Skin epidermis (tissue), 12 donors: ENCODE measurements at regions not wholly inside any gene's neighbourhood (a gene's known extent, or its start where the extent isn't known, plus 50 kb on each side); places are given as distances from the start of the nearest gene placed in this dataset.

Experiments
- H3K27ac ChIP-seq, 21 experiments: fragments of 200-600 bp; sonication (generic) in 11 of 21; one replicate each; pipeline ENCODE4 v1.5.0; 2020; ENCODE audit warnings: mild to moderate bottlenecking in 3 of 21, inconsistent platforms in 2 of 21, moderate library complexity in 2 of 21
- H3K4me3 ChIP-seq, 7 experiments: fragments of 200-600 bp; sonication (generic) in 2 of 7; one replicate each; pipeline ENCODE4 v1.5.0; 2020; ENCODE audit warnings: inconsistent platforms in 2 of 7, mild to moderate bottlenecking in 2 of 7, moderate library complexity in 1 of 7

DNA sequence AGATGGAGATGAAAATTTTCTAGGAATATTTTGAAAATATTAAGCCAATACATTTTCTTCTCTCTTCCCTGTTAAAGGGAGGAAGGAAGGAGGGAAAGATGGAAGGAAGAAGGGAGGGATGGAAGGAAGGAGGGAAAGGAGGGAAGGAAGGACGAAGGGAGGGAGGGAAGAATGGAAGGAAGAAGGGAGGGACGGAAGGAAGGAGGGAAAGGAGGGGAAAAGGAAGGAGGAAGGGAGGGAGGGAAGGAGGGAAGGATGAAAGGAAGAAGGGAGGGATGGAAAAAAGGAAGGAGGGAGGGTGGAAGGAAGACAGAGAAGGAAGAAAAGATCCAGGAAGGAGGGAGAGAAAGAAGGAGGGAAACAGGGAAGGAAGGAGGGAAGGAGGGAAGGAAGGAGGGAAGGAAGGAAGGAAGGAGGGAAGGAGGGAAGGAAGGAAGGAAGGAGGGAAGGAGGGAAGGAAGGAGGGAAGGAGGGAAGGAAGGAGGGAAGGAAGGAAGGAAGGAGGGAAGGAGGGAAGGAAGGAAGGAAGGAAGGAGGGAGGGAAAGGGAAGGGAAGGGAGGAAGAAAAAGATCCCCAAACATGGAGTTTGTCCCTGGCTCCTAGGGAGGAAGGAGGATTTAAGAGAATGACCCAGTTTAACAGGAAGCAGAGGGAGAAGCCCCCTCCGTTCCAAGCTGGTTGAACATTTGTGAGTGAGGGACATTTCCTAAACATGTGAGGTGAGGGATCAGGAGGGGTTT is 70.3 kb upstream of the NEURL1B start:
- no peak overlapping the region for H3K27ac ChIP-seq

DNA sequence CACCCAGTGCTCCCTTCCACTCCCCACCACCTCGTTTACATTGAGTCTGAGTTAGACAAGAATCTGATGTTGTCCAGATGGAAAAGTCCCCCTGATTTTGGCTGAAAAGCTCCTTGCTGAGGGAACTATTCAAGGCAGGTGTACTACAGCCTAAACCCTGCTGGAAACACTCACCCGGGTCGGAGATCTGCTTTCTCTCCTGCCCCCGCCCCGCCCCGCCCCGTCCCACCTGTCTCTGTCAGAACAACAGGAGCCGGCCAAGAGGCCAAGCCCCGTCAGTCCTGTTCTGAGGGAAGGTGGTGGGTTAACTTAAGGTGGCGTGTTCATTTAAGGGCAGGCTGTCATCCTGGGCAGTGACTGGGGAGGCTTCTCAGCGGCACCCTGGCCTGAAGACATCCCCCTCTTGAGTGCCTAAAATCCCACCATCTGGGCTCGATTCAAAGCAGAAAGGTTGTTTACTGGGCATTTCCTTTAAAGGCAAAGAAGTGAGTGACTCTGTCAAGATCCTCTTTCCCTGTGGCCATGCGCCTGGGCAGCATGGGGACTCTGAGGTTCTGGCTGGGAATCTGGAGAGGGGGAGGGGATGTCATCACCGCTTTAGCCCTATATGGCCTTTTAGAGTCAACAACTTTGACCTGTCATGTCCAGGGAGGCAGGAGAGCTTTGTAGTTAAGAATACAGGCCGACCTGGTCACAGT is 71.1 kb upstream of the NEURL1B start:
- no peak overlapping the region for H3K27ac ChIP-seq
- H3K4me3 ChIP-seq, result no peak overlapping the region

More for the DNA sequence above, 70.3 kb upstream of the NEURL1B start:
- no peak overlapping the region for H3K4me3 ChIP-seq

DNA sequence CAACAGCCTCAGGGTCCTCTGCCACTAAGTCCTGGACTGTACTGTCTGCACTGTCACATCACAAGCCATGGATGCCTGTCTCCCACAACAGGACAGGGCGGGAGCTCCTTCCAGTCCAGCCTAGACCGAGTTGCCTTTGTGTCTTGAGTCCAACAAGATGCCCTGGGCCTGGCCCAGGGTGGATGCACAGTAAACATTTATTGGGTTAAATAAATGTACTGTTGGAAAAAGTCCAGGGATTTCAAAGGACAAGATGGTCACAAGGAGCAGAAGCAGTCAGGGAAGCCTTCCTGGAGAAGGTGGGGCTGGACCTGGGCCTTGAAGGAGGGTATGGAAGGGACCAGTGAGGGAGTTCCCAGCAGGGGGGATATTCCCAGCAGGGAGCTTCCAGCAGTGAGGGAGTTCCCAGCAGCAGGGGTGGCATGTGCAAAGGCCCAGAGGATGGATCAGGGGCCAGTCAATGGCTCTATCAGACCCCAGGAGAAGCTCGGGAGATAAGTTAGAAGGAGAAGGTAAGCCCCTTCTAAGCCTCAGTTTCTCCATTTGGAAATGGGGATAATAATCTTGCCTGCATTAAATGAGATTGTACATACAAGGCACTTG is 72.7 kb upstream of the NEURL1B start:
- H3K4me3 ChIP-seq, result no peak overlapping the region
- H3K27ac ChIP-seq, result no peak overlapping the region

DNA sequence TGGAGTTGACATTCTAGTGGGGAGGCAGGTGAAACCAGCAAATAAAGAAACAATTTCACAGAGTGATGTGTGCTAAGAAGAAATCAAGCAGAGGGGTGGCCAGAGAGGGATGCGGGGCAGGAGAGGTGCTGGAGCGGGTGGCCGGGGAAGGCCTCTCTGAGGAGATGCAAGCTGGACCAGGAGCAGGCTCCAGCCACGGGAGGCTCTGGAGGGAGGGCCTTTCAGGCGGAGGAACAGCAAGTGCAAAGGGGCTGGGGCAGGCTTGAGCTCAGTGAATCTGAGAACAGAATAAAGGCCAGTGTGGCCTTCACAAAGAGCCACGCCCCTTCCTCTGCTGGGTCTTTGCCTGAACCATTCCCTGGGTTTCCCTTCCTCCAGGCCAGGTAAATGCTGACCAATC is 73.2 kb upstream of the NEURL1B start:
- Histone ChIP-seq H3K27ac (no peak overlapping the region), H3K4me3 (no peak overlapping the region)

DNA sequence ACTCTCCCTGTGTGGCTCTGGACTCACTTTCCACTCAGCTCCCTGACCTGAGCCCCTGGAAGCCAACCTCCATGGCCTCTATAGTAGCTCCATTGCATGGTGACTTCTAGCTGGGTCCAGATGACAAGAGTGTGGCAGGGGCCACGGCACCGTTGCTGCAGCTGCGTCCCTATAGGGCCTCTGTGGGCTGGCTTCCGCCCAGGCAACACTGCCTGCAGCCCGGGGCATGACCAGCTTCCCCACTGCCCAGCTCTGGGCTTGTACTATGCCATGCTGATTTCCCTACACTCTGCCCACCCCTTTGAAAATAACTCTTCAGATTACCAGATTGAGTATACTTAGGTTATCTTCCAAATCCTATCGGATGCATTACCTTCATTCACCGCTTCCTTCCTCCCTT is 73.8 kb upstream of the NEURL1B start:
- no peak overlapping the region for H3K27ac ChIP-seq

DNA sequence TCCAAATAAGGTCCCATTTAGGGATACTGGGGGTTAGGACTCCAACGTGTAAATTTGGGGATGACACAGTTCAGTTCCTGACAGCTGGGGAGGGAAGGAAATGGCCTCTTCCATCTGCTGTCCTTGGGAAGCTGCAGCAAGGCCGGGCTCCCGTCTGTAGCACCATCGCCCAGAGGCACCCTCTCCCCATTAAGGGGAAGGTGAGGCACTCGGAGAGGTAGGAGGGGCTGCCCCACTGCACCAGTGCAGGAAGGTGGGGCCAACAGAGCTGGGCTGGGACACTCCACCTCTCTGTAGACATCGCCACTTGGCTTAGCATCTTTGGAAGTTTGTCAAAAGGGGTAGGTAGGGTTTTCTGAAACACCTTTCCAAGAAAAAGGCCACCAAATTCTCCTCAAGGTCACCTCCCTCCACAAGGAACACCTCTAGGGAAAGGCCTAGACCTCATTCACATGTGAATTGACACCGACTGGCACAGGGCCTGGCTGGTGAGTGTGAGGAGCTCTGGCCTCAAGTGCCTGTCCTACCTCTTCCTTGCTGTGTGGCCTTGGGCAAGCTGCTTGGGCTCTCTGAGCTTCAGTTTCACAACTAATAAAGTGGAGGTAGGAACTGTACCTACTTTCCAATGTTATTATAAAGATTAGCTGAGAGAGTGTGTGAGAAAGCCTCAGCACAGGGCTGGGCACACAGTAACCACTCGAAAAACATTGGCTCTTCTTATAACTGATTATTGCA is 75.0 kb upstream of the NEURL1B start:
- Histone ChIP-seq H3K27ac (no peak overlapping the region), H3K4me3 (no peak overlapping the region)

More for the DNA sequence above, 73.8 kb upstream of the NEURL1B start:
- no peak overlapping the region for H3K4me3 ChIP-seq

DNA sequence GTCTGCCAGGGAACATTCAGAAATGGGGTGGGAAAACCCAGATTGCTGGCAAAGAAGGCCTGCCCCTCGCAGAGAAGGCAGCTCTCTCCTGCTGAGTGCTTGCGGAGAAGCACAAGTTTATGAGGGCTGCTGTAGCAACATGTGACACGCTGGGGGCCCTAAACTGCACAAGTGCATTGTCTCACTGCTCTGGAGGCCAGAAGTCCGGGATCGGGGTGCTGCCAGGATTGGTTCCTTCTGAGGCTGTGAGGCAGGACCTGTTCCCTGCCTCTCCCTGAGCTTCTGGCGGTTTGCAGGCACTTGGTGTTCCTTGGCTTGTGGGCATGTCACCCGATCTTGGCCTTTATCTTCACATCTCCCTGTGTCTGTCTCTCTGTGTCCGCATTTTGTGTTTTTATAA is 75.6 kb upstream of the NEURL1B start:
- Histone ChIP-seq H3K4me3 (no peak overlapping the region), H3K27ac (no peak overlapping the region)

GRCh38 chr5:172564883-172565282 is 76.2 kb upstream of the NEURL1B start:
- Histone ChIP-seq H3K27ac (peak overlapping the region in 1 of 21 experiments; percentile 37), H3K4me3 (no peak overlapping the region)

GRCh38 chr5:172564188-172564587 is 76.9 kb upstream of the NEURL1B start:
- peak overlapping the region in 3 of 21 experiments; percentile 5 to 39 (median 37) for H3K27ac ChIP-seq
- H3K4me3 ChIP-seq, result no peak overlapping the region

DNA sequence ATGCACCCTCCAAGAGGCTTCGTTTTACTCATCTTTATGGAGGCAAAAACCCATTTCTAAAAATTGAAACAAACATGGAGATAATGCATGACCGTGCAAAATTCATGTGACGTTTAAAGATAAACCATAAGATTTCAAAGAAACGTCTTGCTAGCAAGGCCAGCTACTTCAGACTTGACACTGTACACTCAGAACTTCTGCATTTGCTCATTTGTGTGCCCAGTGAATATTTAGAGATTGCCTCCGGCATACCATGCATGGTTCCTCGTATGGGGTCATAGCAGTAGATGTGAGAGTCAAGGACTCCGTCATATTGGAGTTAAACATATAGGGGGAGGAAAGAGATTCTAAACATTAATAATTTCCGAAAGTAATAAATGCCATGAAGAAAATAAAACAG is 78.6 kb upstream of the NEURL1B start:
- H3K4me3 ChIP-seq, result no peak overlapping the region
- H3K27ac ChIP-seq, result no peak overlapping the region

DNA sequence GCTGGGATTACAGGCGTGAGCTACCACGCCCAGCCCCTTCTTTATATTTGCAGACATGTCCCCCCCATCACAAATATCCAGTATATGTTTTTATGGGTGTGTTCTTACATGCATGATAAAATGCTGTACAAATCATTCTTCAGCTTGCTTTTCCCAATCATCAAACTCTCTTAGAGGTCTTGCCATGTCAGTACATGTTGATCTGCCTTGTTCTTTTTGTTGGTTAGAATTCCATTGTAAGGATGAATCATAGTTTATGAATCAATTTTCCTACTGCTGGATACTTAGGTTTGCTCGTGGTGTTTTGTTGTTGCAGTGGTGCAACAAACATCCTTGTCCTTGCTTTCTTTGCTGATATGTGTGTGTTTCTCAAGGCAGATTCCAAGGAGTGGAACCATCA is 79.9 kb upstream of the NEURL1B start:
- no peak overlapping the region for H3K4me3 ChIP-seq

GRCh38 chr5:172559004-172559932 is 81.8 kb upstream of the NEURL1B start:
- Histone ChIP-seq H3K27ac (peak overlapping the region in 17 of 21 experiments; percentile 3 to 84 (median 67)), H3K4me3 (peak overlapping the region in 2 of 7 experiments; percentile 16 to 26)

More for the DNA sequence above, 79.9 kb upstream of the NEURL1B start:
- H3K27ac ChIP-seq, result peak overlapping the region in 11 of 21 experiments; percentile 36 to 82 (median 58)

DNA sequence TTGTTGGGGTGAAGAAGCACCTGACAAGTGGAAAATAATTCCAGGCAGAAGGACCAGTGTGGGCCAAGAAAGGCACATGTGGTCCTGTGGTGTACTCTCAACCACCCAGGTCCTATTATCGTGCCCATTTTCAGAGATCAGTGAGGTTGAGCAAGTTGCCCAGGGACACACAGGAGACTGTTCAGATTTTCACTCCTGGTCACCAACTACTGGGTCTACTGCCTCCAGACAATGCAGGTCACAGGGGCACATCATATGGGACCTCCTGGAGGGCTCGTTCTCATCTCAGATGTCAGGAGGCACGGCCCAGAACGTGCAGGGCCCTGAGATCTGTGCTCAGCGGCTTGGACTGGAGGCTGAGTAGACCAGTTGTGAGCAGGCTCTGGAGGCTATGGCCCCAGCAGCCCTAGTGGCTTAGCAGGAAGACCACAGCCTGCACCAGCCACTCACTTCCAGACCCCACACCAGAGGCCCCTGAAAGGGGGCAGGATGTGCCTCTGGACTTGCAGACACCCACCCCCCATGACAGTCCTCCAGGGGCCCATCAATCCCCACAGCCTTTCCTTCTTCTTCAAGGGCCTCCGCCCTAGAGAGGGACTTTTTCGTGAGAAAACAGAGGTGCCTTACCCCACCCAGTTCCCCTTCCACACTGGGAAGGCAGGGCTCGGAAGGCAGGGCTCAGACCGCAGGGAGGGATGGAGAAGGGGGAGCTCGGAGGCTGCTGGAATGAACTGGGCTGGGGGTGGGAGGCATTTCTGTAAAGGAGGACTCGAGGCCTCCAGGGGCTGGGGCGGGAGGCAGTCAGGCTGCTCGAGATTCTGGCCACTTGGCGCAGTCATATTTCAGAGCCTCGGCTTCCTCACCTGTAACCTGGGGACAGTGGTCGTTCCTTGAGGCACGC is 82.7 kb upstream of the NEURL1B start:
- Histone ChIP-seq H3K27ac (peak overlapping the region in 16 of 21 experiments; percentile 3 to 84 (median 67)), H3K4me3 (peak overlapping the region in 1 of 7 experiments; percentile 26)

DNA sequence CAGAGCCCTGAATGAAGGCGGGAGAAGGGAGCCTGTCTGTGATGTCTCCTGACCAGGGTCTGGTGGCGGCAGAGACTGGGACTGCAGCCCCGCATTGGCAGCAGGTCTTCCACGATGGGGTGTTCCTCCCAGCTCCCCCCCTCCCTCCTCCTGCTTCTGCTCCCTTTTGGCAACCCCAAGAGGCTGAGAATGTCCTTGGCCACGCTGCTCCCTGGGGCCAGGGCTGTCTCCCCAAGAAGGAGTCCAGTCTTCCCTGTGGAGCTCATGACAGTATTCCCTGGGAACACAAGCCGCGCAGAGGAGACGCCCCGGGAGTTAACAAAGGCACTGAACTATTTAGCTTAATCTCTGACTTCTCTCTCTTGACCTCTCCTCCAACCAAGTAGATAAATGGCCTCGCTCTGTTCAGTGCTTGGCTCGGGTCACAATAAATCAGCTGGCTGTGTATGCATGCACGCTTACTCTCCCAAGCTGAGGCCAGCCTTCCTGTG is 84.0 kb upstream of the NEURL1B start:
- H3K27ac ChIP-seq, result peak overlapping the region in 3 of 21 experiments; percentile 2 to 39 (median 9)
- H3K4me3 ChIP-seq, result no peak overlapping the region

- Histone ChIP-seq H3K4me3 (no peak overlapping the region), H3K27ac (no peak overlapping the region)
These were observed 84.8 kb upstream of the NEURL1B start for GRCh38 chr5:172556262-172556661.

DNA sequence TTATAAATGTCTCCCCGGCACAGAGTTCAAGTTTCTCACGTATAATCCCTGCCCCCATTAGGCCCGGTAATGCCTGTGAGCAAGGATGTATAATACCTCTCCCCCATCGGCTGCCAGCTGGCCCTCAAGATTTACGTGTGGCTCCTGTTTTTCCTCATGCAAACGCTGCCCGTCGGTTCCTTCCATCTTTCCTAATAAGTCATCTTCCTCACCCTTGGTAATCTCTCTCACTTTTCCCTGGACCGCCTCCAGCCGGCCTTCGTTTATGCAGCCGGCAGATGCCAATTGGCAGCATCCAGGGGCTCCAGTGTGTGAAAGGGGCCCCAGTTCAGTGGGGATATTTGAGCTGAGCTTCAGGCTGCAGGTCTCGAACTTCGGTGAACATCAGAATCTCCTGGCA is 86.5 kb upstream of the NEURL1B start:
- no peak overlapping the region for H3K4me3 ChIP-seq
- no peak overlapping the region for H3K27ac ChIP-seq

- no peak overlapping the region for H3K27ac ChIP-seq
- no peak overlapping the region for H3K4me3 ChIP-seq
These were observed 87.2 kb upstream of the NEURL1B start for GRCh38 chr5:172553903-172554302.

DNA sequence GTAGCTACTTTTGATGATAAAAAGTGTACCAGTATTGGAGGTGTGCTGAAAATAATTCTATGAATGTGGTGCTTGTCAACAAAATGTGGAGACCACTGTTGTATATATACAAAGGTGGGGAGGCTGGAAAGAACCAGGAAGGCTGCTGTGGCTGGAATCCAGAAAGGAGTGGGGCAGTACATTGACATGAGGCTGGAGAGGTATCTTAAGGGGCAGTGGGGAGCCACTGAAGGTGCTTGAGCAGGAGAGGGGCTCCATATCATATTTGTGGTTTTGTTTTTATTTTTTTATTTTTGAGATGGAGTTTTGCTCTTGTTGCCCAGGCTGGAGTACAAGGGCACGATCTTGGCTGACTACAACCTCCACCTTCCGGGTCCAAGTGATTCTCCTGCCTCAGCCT is 87.9 kb upstream of the NEURL1B start:
- Histone ChIP-seq H3K27ac (no peak overlapping the region), H3K4me3 (no peak overlapping the region)
